ENCODE measurements at regions not wholly inside any gene's neighbourhood (a gene's known extent, or its start where the extent isn't known, plus 50 kb on each side); places are given as distances from the start of the nearest gene placed in this dataset.

DNA sequence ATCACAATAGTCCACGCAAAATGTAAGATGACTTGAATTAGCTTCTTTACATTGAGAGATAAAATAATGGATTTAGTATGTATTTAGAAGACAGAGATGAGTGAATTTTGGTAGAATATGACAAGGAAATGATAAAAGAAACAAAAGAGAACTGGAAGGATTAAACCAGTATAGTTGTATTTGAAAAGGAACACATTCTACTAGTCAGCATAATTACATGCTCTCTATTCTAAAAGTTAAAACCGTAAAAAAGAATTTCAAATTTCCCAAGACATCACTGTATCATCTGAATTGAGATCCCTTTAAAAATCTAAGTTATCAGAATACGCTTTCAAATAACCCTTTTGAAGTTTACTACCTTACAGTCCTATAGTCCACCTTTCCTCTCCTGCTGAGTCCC is 1156.7 kb upstream of the PCDH9 start:
- Histone ChIP-seq H3K27me3 (ENCODE audit: control insufficient read depth, insufficient read depth, low read length) (no peaks in the 10 kb centered on the region), H3K27ac (ENCODE audit: low read length) (no peak overlapping the region), H3K4me1 (ENCODE audit: control insufficient read depth, insufficient read depth, low read length) (no peaks in the 10 kb centered on the region), H3K36me3 (ENCODE audit: control insufficient read depth, insufficient read depth, low read length) (no peaks in the 10 kb centered on the region), H3K9me3 (ENCODE audit: control insufficient read depth, insufficient read depth, low read length) (peaks cover 3% of the 10 kb centered on the region), H3K4me3 (ENCODE audit: low read length) (no peak overlapping the region)
- no peak overlapping the region for H3K27ac Mint-ChIP-seq
- WGBS (ENCODE audit: insufficient coverage), result 90% methylated on average over 3 of the region's 3 CpGs
- peaks cover 5% of the 10 kb centered on the region for H3K36me3 Mint-ChIP-seq
- TF ChIP-seq, protein P1, sequence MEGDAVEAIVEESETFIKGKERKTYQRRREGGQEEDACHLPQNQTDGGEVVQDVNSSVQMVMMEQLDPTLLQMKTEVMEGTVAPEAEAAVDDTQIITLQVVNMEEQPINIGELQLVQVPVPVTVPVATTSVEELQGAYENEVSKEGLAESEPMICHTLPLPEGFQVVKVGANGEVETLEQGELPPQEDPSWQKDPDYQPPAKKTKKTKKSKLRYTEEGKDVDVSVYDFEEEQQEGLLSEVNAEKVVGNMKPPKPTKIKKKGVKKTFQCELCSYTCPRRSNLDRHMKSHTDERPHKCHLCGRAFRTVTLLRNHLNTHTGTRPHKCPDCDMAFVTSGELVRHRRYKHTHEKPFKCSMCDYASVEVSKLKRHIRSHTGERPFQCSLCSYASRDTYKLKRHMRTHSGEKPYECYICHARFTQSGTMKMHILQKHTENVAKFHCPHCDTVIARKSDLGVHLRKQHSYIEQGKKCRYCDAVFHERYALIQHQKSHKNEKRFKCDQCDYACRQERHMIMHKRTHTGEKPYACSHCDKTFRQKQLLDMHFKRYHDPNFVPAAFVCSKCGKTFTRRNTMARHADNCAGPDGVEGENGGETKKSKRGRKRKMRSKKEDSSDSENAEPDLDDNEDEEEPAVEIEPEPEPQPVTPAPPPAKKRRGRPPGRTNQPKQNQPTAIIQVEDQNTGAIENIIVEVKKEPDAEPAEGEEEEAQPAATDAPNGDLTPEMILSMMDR (IDR thresholded peaks at IDR 0.05), result no peak
- ATAC-seq, result no peak
- no peaks in the 10 kb centered on the region for H3K4me1 Mint-ChIP-seq
- intact Hi-C loops (cut with micrococcal nuclease), result no loop called here
- no peak for DNase-seq
- H3K4me3 Mint-ChIP-seq, result no peak overlapping the region
- H3K27me3 Mint-ChIP-seq (ENCODE audit: low read depth in 2 of 2), result no peaks in the 10 kb centered on the region
- peaks cover 16 to 22% of the 10 kb centered on the region in 2 donors for H3K9me3 Mint-ChIP-seq

DNA sequence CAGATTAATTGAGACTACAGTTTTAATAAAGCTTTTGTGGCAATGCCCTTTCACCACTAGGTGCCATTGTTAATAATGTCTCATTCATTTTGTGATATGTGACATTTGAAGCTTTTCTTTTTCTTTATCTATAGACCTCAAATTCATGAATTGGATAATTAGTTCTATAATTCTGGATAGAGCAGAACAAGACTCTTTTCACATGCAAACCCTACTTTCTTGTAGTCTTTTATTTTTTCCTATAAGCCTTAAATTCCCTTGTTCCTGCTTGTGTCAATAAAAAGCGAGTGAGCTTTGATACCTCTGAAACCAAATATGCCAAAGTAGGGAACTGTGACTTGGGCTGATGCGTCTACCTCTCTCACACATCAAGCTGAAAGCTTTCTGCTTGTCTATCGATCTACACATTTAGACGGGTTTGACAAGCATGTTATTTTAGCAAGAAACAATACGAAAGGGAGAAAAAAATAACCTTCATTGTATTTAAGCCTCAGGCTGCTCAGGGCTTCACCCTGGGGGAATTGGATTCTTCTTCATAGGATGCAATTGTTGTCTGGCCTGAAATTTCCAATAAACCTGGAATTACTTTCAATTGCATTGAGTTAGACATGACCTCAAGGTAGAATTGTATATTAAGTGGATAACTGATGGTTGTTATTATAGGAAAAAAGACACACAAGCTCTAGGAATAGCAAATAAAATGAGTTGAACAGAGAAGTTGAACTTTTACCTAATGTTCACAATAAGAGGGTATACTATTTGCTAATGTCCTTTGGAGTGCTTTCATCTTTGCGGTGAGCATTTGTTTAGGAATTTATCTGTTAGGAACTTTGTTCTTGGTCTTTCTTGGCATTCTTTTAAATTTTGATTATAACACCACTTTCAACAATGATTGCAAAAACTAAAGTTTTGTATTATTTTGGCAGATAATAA is 1150.2 kb upstream of the PCDH9 start:
- Histone ChIP-seq H3K27ac (ENCODE audit: low read length) (no peak overlapping the region), H3K36me3 (ENCODE audit: control insufficient read depth, insufficient read depth, low read length) (no peaks in the 10 kb centered on the region), H3K9me3 (ENCODE audit: control insufficient read depth, insufficient read depth, low read length) (peaks cover 4% of the 10 kb centered on the region), H3K4me3 (ENCODE audit: low read length) (no peak overlapping the region), H3K27me3 (ENCODE audit: control insufficient read depth, insufficient read depth, low read length) (no peaks in the 10 kb centered on the region), H3K4me1 (ENCODE audit: control insufficient read depth, insufficient read depth, low read length) (no peaks in the 10 kb centered on the region)
- intact Hi-C loops (cut with micrococcal nuclease), result no loop called here
- no peaks in the 10 kb centered on the region for H3K4me1 Mint-ChIP-seq
- H3K4me3 Mint-ChIP-seq, result no peak overlapping the region
- WGBS (ENCODE audit: insufficient coverage), result 92% methylated on average over 5 of the region's 6 CpGs
- H3K27me3 Mint-ChIP-seq (ENCODE audit: low read depth in 2 of 2), result no peaks in the 10 kb centered on the region
- H3K9me3 Mint-ChIP-seq, result peaks cover 13 to 22% of the 10 kb centered on the region in 2 donors
- no peak overlapping the region for H3K27ac Mint-ChIP-seq
- DNase-seq (no peak), ATAC-seq (no peak)
- TF ChIP-seq, protein P1 (IDR thresholded peaks at IDR 0.05), result no peak
- peaks cover 8% of the 10 kb centered on the region for H3K36me3 Mint-ChIP-seq

DNA sequence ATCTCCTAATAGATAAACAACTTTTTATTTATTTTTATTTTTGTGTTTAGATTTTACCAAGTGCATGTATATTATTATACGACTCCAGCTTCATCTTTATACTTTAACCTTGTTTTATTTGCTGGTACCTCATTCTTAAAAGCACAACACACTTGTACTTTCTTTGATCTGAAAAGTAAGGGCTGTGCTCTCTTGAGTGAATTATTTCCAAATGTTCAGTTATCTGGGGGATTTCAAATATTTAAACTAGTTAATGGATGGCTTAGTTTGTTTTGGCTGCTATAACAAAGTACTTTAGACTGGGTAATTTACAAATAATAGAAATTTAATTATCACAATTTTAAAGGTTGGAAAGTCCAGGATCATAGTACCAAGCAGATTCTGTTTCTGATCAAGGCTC is 1148.2 kb upstream of the PCDH9 start:
- H3K36me3 Mint-ChIP-seq, result peaks cover 8% of the 10 kb centered on the region
- H3K9me3 ChIP-seq (ENCODE audit: control insufficient read depth, insufficient read depth, low read length), result peaks cover 4% of the 10 kb centered on the region
- H3K4me3 Mint-ChIP-seq, result no peak overlapping the region
- intact Hi-C loops (cut with micrococcal nuclease), result no loop called here
- H3K4me1 ChIP-seq (ENCODE audit: control insufficient read depth, insufficient read depth, low read length), result no peaks in the 10 kb centered on the region
- no peaks in the 10 kb centered on the region for H3K4me1 Mint-ChIP-seq
- H3K27ac Mint-ChIP-seq, result no peak overlapping the region
- H3K27me3 ChIP-seq (ENCODE audit: control insufficient read depth, insufficient read depth, low read length), result no peaks in the 10 kb centered on the region
- H3K4me3 ChIP-seq (ENCODE audit: low read length), result no peak overlapping the region
- no peak for DNase-seq
- H3K36me3 ChIP-seq (ENCODE audit: control insufficient read depth, insufficient read depth, low read length), result no peaks in the 10 kb centered on the region
- ATAC-seq, result no peak
- H3K9me3 Mint-ChIP-seq, result peaks cover 16 to 19% of the 10 kb centered on the region in 2 donors
- TF ChIP-seq, protein P1 (IDR thresholded peaks at IDR 0.05), result no peak
- no peaks in the 10 kb centered on the region for H3K27me3 Mint-ChIP-seq (ENCODE audit: low read depth in 2 of 2)
- no CpG with 5 or more reads among the region's 1 CpG for whole genome bisulfite sequencing (ENCODE audit: insufficient coverage)
- no peak overlapping the region for H3K27ac ChIP-seq (ENCODE audit: low read length)

Data from natural killer cell (primary cell).